HG03064 (cell line): ENCODE measurements at regions not wholly inside any gene's neighbourhood (a gene's known extent, or its start where the extent isn't known, plus 50 kb on each side); places are given as distances from the start of the nearest gene placed in this dataset.

ENCODE experiments used
- ATAC-seq: cut with Tn5 transposase; IDR thresholded peaks from one replicate; pipeline ENCODE4 v1.9.1; 2021; ENCODE audit warnings: low read depth; ENCODE audit not compliant: unreplicated experiment

DNA sequence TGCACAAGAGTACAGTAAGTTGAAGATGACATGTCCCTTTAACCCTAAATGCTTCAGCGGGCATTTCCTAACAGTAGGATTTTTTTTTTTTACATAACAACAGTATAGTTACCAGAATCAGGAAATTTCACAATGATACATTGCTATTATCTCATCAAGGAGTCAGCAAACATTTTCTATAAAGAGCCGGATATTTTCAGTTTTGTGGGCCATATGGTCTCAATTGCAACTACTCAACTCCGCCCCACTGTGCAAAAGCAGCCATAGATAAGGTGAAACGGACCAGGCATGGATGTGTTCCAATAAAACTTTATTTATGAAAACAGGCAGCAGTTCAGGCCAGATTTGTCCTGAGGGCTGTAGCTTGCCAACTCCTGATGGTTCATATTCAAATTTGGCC lies 130.6 kb downstream of the SMAD6 start:
- no peak for ATAC-seq

DNA sequence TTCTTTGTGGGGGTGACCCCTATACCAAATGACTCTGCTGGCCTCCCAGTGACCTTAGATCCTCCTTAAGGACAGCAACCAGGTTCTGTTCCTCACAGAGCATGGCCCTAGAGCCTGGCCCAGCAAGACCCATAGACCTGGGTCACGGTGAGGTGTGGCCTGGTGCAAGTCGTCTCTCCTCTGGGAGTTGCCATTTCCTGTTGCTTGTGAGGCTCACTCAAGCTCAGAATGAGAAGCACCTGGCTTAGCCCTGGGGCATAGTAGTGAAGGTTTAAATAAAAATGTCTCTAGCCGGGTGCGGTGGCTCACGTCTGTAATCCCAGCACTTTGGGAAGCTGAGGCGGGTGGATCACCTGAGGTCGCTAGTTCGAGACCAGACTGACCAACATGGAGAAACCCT lies 131.3 kb downstream of the SMAD6 start:
- no peak for ATAC-seq

DNA sequence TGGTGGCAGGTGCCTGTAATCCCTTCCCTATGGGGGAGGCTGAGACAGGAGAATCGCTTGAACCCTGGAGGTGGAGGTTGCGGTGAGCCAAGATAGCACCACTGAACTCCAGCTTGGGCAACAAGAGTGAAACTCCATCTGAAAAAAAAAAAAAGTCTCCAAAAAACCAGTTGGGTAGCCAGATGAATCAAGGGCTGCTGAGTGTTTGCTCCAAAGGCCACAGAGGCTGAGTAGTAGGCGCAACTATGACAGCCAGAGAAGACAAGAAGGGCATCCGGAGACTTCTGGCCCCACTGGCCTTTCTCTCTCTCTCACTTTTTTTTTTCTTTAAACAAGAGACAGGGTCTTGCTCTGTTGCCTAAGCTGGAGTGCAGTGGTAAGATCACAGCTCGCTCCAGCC lies 131.8 kb downstream of the SMAD6 start:
- ATAC-seq, result no peak

DNA sequence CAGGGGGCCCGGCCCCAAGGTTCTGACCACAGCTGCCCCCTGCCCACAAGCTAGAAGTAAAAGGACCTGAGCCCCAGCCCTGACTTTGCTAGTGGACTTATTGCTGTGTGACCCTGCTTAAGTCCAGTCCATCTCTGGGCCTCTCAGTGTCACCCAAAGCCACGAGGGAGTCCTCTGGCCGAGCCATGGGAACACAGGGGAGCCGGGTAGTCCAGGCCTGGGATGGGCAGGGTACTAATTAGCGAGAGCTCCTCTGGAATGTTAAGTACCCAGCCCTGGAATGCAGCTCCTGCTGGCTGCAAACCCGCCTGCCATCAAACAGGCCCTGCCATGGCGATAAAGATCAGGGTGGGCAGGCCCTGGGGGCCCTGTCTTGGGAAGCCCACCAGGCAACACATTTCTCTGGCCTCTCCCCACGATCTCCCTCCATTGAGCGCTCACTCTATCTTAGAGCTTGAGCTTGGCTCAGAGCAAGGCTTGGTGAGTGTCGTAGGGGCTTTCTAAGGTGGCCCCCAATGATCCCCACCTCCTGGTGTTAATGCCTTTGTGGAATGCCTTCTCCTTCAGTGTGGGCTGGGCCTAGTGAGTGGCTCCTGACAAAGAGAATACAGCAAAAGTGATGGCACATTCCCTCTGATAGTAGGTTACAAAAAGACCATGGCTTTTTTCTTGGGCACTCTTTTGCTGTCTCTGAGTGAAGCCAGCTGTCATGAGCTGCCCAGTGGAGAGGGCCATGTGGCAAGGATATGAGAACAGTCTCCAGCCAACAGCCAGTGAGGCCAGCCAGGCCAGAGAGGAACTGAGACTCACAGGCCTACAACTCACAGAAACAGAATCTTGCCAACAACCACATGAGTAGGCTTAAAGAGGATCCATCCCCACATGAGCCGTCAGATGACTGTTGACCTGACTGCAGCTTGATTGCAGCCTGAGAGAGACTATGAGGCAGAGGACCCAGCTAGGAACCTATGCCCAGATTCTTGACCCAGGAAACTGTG lies 133.1 kb downstream of the SMAD6 start:
- no peak for ATAC-seq

GRCh38 chr15:66836231-66837030 lies 134.4 kb downstream of the SMAD6 start:
- no peak for ATAC-seq

DNA sequence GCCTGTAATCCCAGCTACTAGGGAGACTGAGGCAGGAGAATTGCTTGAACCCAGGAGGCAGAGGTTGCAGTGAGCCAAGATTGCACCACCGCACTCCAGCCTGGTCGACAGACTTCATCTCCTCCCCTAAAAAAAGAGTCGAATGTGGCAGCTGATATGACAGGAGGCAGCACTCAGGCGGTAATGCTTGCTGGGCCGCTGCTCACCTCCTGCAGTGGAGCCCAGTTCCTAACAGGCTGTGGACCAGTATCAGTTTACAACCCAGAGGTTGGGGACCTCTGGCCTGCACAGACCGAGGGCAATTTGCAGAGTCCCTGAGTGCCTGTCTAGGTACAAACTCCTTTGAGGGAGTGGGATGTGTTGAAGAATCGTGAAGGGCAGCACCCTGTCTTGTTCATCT lies 136.2 kb downstream of the SMAD6 start:
- no peak for ATAC-seq

DNA sequence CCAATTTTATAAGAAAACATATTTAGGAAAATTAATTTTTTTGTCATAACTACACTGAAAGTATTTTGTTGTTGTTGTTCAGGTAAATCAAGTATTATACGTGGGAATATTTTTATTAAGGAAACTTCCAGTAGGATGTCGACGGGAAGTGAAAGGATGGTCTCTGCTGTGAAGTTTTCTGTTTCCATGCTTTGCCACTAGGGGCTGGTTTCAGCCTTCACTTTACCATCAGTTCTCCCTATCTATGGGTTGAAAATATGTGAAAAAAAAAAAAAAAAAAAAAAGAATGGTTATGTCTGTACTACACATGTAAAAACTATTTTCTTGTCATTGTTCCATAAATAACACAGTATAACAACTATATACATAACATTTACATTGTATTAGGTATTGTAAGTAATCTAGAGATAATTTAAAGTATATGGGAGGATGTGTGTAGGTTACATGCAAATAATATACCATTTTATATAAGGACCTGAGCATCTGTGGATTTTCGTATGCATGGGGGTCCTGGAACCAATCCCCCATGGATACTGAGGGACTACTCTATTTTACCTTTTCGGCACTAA lies 136.7 kb downstream of the SMAD6 start:
- ATAC-seq, result no peak

GRCh38 chr15:66839506-66840112 lies 137.6 kb downstream of the SMAD6 start:
- ATAC-seq, result no peak

GRCh38 chr15:66840615-66841390 lies 138.8 kb downstream of the SMAD6 start:
- ATAC-seq, result no peak

GRCh38 chr15:66841953-66842681 lies 140.1 kb downstream of the SMAD6 start:
- no peak for ATAC-seq

GRCh38 chr15:66842710-66843441 lies 140.8 kb downstream of the SMAD6 start:
- no peak for ATAC-seq

GRCh38 chr15:66843581-66843980 lies 141.5 kb downstream of the SMAD6 start:
- ATAC-seq, result no peak

GRCh38 chr15:66844041-66844746 lies 142.2 kb downstream of the SMAD6 start:
- ATAC-seq, result no peak

DNA sequence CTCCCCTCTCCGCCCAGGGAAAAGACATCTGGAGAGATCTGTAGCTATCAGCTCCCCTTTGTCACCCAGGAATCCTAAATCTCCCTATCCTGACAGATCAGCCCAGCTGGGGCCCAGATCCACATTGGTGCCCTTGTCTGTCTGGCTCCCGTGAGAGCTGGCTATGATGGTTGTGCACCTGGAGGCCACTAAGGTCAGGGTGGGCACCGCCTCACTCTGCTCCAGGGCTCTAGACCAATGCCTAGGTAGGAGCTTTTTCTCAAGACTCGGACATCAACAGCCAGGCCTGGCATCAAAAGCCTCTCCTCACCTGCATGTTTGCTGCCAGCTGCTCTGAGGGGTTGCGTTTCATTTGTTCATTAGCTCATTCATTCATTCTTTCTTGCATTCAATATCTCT lies 142.7 kb downstream of the SMAD6 start:
- no peak for ATAC-seq

GRCh38 chr15:66845266-66845785 lies 143.3 kb downstream of the SMAD6 start:
- no peak for ATAC-seq

DNA sequence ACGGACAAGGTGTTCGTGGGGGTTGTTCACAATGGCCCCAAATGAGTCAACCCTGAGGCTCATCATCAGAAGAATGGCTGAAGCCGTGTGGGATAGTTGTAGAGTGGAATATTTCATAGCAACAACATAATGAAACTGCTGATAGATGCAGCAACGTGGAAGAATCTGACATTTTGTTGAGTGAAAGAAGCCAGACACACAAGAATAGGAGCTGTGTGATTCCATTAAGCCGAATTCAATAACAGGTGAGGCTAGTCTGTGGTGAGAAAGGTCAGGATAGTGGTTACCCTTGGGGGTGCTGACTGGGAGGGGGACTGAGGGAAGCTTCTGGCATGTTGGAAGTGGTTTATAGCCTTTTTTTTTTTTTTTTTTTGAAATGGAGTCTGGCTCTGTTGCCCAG lies 144.0 kb downstream of the SMAD6 start:
- no peak for ATAC-seq

- no peak for ATAC-seq
These were observed 144.8 kb downstream of the SMAD6 start for GRCh38 chr15:66846811-66847210.

GRCh38 chr15:66847565-66847991 lies 145.5 kb downstream of the SMAD6 start:
- no peak for ATAC-seq
